GM12878 (cell line): ENCODE measurements at regions not wholly inside any gene's neighbourhood (a gene's known extent, or its start where the extent isn't known, plus 50 kb on each side); places are given as distances from the start of the nearest gene placed in this dataset.

ENCODE experiments used
- BACH1 ChIP-seq: fragments of 450-650 bp; IDR thresholded peaks from 2 replicates; pipeline ENCODE4 v1.6.1; 2017; ENCODE audit warnings: mild to moderate bottlenecking, borderline replicate concordance
- BCLAF1 ChIP-seq: fragments of 450-650 bp; IDR thresholded peaks from 2 replicates; pipeline ENCODE4 v1.6.1; 2017; ENCODE audit warnings: antibody characterized with exemption, mild to moderate bottlenecking, moderate library complexity
- MLLT1 ChIP-seq: fragments of 450-650 bp; IDR thresholded peaks from 2 replicates; pipeline ENCODE4 v1.6.1; 2016; ENCODE audit warnings: mild to moderate bottlenecking
- MTA3 ChIP-seq: IDR thresholded peaks from 2 replicates; pipeline ENCODE4 v1.6.1; 2012; ENCODE audit warnings: low read length, inconsistent platforms, borderline replicate concordance
- RAD51 ChIP-seq: fragments of 450-650 bp; IDR thresholded peaks from 2 replicates; pipeline ENCODE4 v1.6.1; 2016; ENCODE audit warnings: moderate library complexity, mild to moderate bottlenecking, inconsistent platforms
- RELB ChIP-seq: fragments of 450-650 bp; IDR thresholded peaks from 2 replicates; pipeline ENCODE4 v1.6.1; 2017; ENCODE audit warnings: low read depth, mild to moderate bottlenecking, moderate library complexity
- SIX5 ChIP-seq: IDR thresholded peaks from 2 replicates; pipeline ENCODE4 v1.6.1; 2011; ENCODE audit warnings: mild to moderate bottlenecking, low read depth, low read length, moderate library complexity; ENCODE audit not compliant: severe bottlenecking
- SRF ChIP-seq, 2 experiments: IDR thresholded peaks; 2 replicates each; pipeline ENCODE4 v1.6.1; 2011; ENCODE audit warnings: low read depth in 2 of 2, low read length in 2 of 2, mild to moderate bottlenecking in 1 of 2, moderate library complexity in 1 of 2
- TCF3 ChIP-seq: IDR thresholded peaks from 2 replicates; pipeline ENCODE4 v1.6.1; 2012; ENCODE audit warnings: low read depth, mild to moderate bottlenecking, low read length, borderline replicate concordance; ENCODE audit not compliant: insufficient read depth
- ZBTB33 ChIP-seq: fragments of 450-650 bp; IDR thresholded peaks from 2 replicates; pipeline ENCODE4 v1.6.1; 2017; ENCODE audit warnings: mild to moderate bottlenecking
- ZNF687 ChIP-seq: fragments of 450-650 bp; IDR thresholded peaks from 2 replicates; pipeline ENCODE4 v1.6.1; 2017; ENCODE audit warnings: mild to moderate bottlenecking, moderate library complexity

- no peak for TF ChIP-seq ZNF687
- TF ChIP-seq MLLT1: no peak
- TF ChIP-seq RAD51: no peak
- no peak for TF ChIP-seq BCLAF1
- TF ChIP-seq SRF (IDR thresholded peaks at IDR 0.05; ENCODE audit: low read depth in 2 of 2, low read length in 2 of 2): no peak
- TF ChIP-seq RELB: no peak
- TF ChIP-seq TCF3: no peak
- no peak for TF ChIP-seq MTA3
- no peak for TF ChIP-seq ZBTB33
- TF ChIP-seq BACH1: no peak
- TF ChIP-seq SIX5: no peak
Observed at GRCh38 chr5:2187687-2188086, 305.0 kb upstream of the IRX4 start (continued).
